OCI-LY3 (cell line): ENCODE measurements at regions not wholly inside any gene's neighbourhood (a gene's known extent, or its start where the extent isn't known, plus 50 kb on each side); places are given as distances from the start of the nearest gene placed in this dataset.

Source experiments
- CTCF ChIP-seq: fragments of 200-600, 300-600 bp; sonication (generic); IDR thresholded peaks from 2 replicates; pipeline ENCODE4 v1.5.1; 2014; ENCODE audit warnings: antibody characterized with exemption, low read length, low read depth
- EZH2phosphoT487 ChIP-seq: fragments of 200-600 bp; shearing (Covaris generic); IDR thresholded peaks from 2 replicates; pipeline ENCODE4 v1.6.1; 2018; ENCODE audit warnings: antibody characterized with exemption, mixed run types, low read depth

GRCh38 chr2:144133936-144134665 is 385.8 kb downstream of the ZEB2 start:
- TF ChIP-seq CTCF (no peak), EZH2phosphoT487 (no peak)
